Endothelial cell of umbilical vein (primary cell): ENCODE measurements at regions not wholly inside any gene's neighbourhood (a gene's known extent, or its start where the extent isn't known, plus 50 kb on each side); places are given as distances from the start of the nearest gene placed in this dataset.
"Not testable (repeated sequence)": the region's sequence is repeated elsewhere in the genome, so short reads cannot be mapped to it uniquely, and the experiment has no call there.

ENCODE experiments used
- BruUV-seq: library from RNA; stranded (reverse); fragments of 400-500 nt; replicated peaks from 2 replicates; lab custom pipeline; 2021; lab: Mats Ljungman, UMichigan
- CTCF ChIA-PET: fragments of 300-600, 350-600 bp; sonication (Branson Sonifier 250); formaldehyde crosslinking; loops from one replicate; lab custom pipeline; 2021; ENCODE audit warnings: antibody characterized with exemption, inconsistent platforms; lab: Charles Lee
- POLR2A ChIA-PET: fragments of 300-600, 350-600 bp; sonication (Branson Sonifier 250); formaldehyde crosslinking; loops from one replicate; lab custom pipeline; 2021; ENCODE audit warnings: antibody characterized with exemption, inconsistent platforms; lab: Charles Lee
- DNase-seq: peaks from one replicate; pipeline ENCODE4 v3.0.0-alpha.2; 2011; ENCODE audit warnings: low read depth, low spot score
- FAIRE-seq: peaks from 2 replicates; lab custom pipeline; 2011; peaks lifted over from hg19 to GRCh38; lab: Jason Lieb, UNC
- H2AFZ ChIP-seq: 2 replicates; pipeline ENCODE4 v1.6.0; 2012; ENCODE audit warnings: low read depth, low read length, control low read depth, inconsistent platforms
- H3K27ac ChIP-seq: 2 replicates; pipeline ENCODE4 v1.5.1; 2011; ENCODE audit warnings: low read depth, mild to moderate bottlenecking, control low read depth, low read length, moderate library complexity; ENCODE audit not compliant: insufficient read depth
- H3K27me3 ChIP-seq, 2 experiments: 2 replicates each; pipeline versions ENCODE4 v1.6.0 to v1.6.1; 2011; ENCODE audit warnings: low read length in 2 of 2, mixed read lengths in 1 of 2; ENCODE audit not compliant: control insufficient read depth in 2 of 2, insufficient read depth in 2 of 2
- H3K36me3 ChIP-seq, 2 experiments: 2 replicates in 1 of 2; 3 replicates in 1 of 2; pipeline ENCODE4 v1.5.1; 2011; ENCODE audit warnings: low read length in 2 of 2, mild to moderate bottlenecking in 1 of 2, moderate library complexity in 1 of 2; ENCODE audit not compliant: control insufficient read depth in 2 of 2, insufficient read depth in 2 of 2; ENCODE audit errors: extremely low read depth in 1 of 2
- H3K4me1 ChIP-seq: 3 replicates; pipeline ENCODE4 v1.5.1; 2011; ENCODE audit warnings: mild to moderate bottlenecking, low read length; ENCODE audit not compliant: control insufficient read depth, insufficient read depth; ENCODE audit errors: extremely low read depth
- H3K4me2 ChIP-seq: 2 replicates; pipeline ENCODE4 v1.6.1; 2011; ENCODE audit warnings: low read length, control low read depth, mixed read lengths; ENCODE audit not compliant: insufficient read depth
- H3K4me3 ChIP-seq, 3 experiments: fragments of 200-600 bp in 1 of 3; sonication (generic), shearing (Covaris generic) in 1 of 3; replicated peaks in 1 of 3; 2 replicates each; pipeline ENCODE4 v1.5.1; 2011 to 2016; ENCODE audit warnings: control low read depth in 3 of 3, low read length in 3 of 3, mild to moderate bottlenecking in 2 of 3, inconsistent platforms in 1 of 3, low read depth in 1 of 3, moderate library complexity in 1 of 3; ENCODE audit not compliant: insufficient read depth in 1 of 3
- H3K79me2 ChIP-seq: 2 replicates; pipeline ENCODE4 v1.6.0; 2012; ENCODE audit warnings: low read length, inconsistent platforms; ENCODE audit not compliant: control insufficient read depth, insufficient read depth
- H3K9ac ChIP-seq: replicated peaks from 2 replicates; pipeline ENCODE3; 2011; ENCODE audit warnings: low read length, control low read depth; ENCODE audit not compliant: insufficient read depth; ENCODE audit errors: extremely low read depth
- H3K9me1 ChIP-seq: replicated peaks from 3 replicates; pipeline ENCODE4 v1.6.0; 2011; ENCODE audit warnings: mild to moderate bottlenecking, low read length; ENCODE audit not compliant: control insufficient read depth, insufficient read depth; ENCODE audit errors: extremely low read depth
- H3K9me3 ChIP-seq: replicated peaks from 2 replicates; pipeline ENCODE4 v1.5.1; 2012; ENCODE audit warnings: low read length, inconsistent platforms; ENCODE audit not compliant: control insufficient read depth, insufficient read depth
- H4K20me1 ChIP-seq: replicated peaks from 2 replicates; pipeline ENCODE3; 2011; ENCODE audit warnings: mild to moderate bottlenecking, low read length; ENCODE audit not compliant: control insufficient read depth, insufficient read depth; ENCODE audit errors: extremely low read depth
- CTCF ChIP-seq, 2 donors: IDR thresholded peaks; 1 replicate in 1 of 2; 2 replicates in 1 of 2; pipeline ENCODE4 v1.5.1; 2011; ENCODE audit warnings: low read length in 2 of 2, mild to moderate bottlenecking in 2 of 2, moderate library complexity in 2 of 2, control low read depth in 1 of 2, inconsistent platforms in 1 of 2, low read depth in 1 of 2; ENCODE audit not compliant: insufficient read depth in 1 of 2; ENCODE audit errors: extremely low read depth in 1 of 2
- EZH2 ChIP-seq: IDR thresholded peaks from 2 replicates; pipeline ENCODE4 v1.6.1; 2012; ENCODE audit warnings: borderline replicate concordance, low read depth, mild to moderate bottlenecking, moderate library complexity, low read length, inconsistent platforms; ENCODE audit not compliant: severe bottlenecking
- FOS ChIP-seq: IDR thresholded peaks from 2 replicates; pipeline ENCODE4 v1.6.1; 2011; ENCODE audit warnings: mild to moderate bottlenecking, low read length, moderate library complexity, borderline replicate concordance; ENCODE audit not compliant: insufficient read depth
- GATA2 ChIP-seq: IDR thresholded peaks from 2 replicates; pipeline ENCODE4 v1.7.0; 2011; ENCODE audit warnings: low read depth, mild to moderate bottlenecking, moderate library complexity, mixed read lengths, low read length; ENCODE audit not compliant: insufficient read length, insufficient read depth
- JUN ChIP-seq: IDR thresholded peaks from 2 replicates; pipeline ENCODE4 v1.6.1; 2011; ENCODE audit warnings: borderline replicate concordance, low read depth; ENCODE audit not compliant: insufficient read length, insufficient read depth
- MAX ChIP-seq: IDR thresholded peaks from 2 replicates; pipeline ENCODE4 v1.6.1; 2011; ENCODE audit not compliant: insufficient read depth, insufficient read length
- MYC ChIP-seq: IDR thresholded peaks from one replicate; pipeline ENCODE4 v1.6.1; 2011; ENCODE audit warnings: mild to moderate bottlenecking, low read depth, low read length
- POLR2A ChIP-seq: IDR thresholded peaks from 2 replicates; pipeline ENCODE4 v1.6.1; 2012; ENCODE audit warnings: low read depth, mild to moderate bottlenecking, control low read depth, low read length
- POLR2AphosphoS5 ChIP-seq: IDR thresholded peaks from 2 replicates; pipeline ENCODE4 v1.6.1; 2012; ENCODE audit warnings: low read depth, mild to moderate bottlenecking, control low read depth, low read length, moderate library complexity; ENCODE audit not compliant: insufficient read depth
- dilution Hi-C: fragments of 300-500 bp; cut with MboI; formaldehyde crosslinking; loops from one replicate; pipeline ENCODE4 v1.15.0; 2019; ENCODE audit warnings: low sequenced_read_pairs; ENCODE audit not compliant: extremely low pct_ligation_motif_present
- intact Hi-C: fragments of 100-400 bp; cut with micrococcal nuclease; formaldehyde crosslinking; loops from one replicate; pipeline ENCODE4 v1.10.0; 2022

- Histone ChIP-seq H3K4me2 (no peak overlapping the region), H3K9me3 (no peaks in the 10 kb centered on the region), H3K27ac (no peak overlapping the region), H3K36me3 (no peaks in the 10 kb centered on the region), H3K27me3 (peaks cover 0 to 2% of the 10 kb centered on the region in 2 experiments), H4K20me1 (no peaks in the 10 kb centered on the region), H3K9ac (no peak overlapping the region), H3K4me1 (peaks cover 6% of the 10 kb centered on the region), H3K79me2 (no peaks in the 10 kb centered on the region), H3K9me1 (no peaks in the 10 kb centered on the region), H2AFZ (no peak overlapping the region), H3K4me3 (no peak overlapping the region)
- ChIA-PET CTCF (interaction anchor here (1.2 to 1.3 kb wide), 3 partner anchors 171 to 325 kb away, joined by 3 to 12 read pairs (median 7); no protein-coding TSS in a partner anchor), POLR2A (no interaction called here)
- intact Hi-C loops: loop anchor here (1.0 to 5.0 kb wide), 5 partner anchors 57 to 663 kb away; partner anchors contain the start of gene WIPF3
- dilution Hi-C loops: no loop called here
- no TSS peak for BruUV-seq
- FAIRE-seq: no peak
- TF ChIP-seq GATA2 (no peak), POLR2AphosphoS5 (no peak), MYC (no peak), POLR2A (no peak), JUN (no peak), EZH2 (no peak), MAX (no peak), CTCF (IDR thresholded peaks at IDR 0.05; ENCODE audit: extremely low read depth in 1 of 2, insufficient read depth in 1 of 2, low read depth in 1 of 2, low read length in 2 of 2) (no peak), FOS (no peak)
- no peak for DNase-seq
Observed at GRCh38 chr7:29749701-29750321, 56.5 kb upstream of the WIPF3 start.

- DNase-seq, H3K9me3 ChIP-seq, H3K9ac ChIP-seq, H3K79me2 ChIP-seq, H3K27me3 ChIP-seq, H3K9me1 ChIP-seq, H4K20me1 ChIP-seq, POLR2A ChIA-PET, dilution Hi-C loops, BruUV-seq, H3K27ac ChIP-seq, H2AFZ ChIP-seq, H3K4me2 ChIP-seq, FAIRE-seq, H3K4me3 ChIP-seq, H3K36me3 ChIP-seq: not testable (repeated sequence)
- peaks cover 11% of the 10 kb centered on the region for H3K4me1 ChIP-seq
- intact Hi-C loops: loop anchor here (1.0 kb wide), 1 partner anchor 101 kb away; no protein-coding TSS in a partner anchor
- CTCF ChIA-PET: interaction anchor here (1.1 to 1.3 kb wide), 5 partner anchors 10 to 324 kb away, joined by 3 to 12 read pairs (median 3); no protein-coding TSS in a partner anchor
Observed at GRCh38 chr7:29750373-29750940, 55.9 kb upstream of the WIPF3 start.
